DND-41 (cell line): ENCODE measurements at regions not wholly inside any gene's neighbourhood (a gene's known extent, or its start where the extent isn't known, plus 50 kb on each side); places are given as distances from the start of the nearest gene placed in this dataset.

Source experiments
- EZH2 ChIP-seq: IDR thresholded peaks from 3 replicates; pipeline ENCODE4 v1.6.1; 2012; ENCODE audit warnings: borderline replicate concordance, low read depth, mild to moderate bottlenecking, moderate library complexity, low read length, inconsistent platforms; ENCODE audit not compliant: severe bottlenecking
- TF ChIP-seq, protein P1 (sequence below): IDR thresholded peaks from 2 replicates; pipeline ENCODE4 v1.5.1; 2012; ENCODE audit warnings: borderline replicate concordance, low read length, moderate library complexity, mild to moderate bottlenecking; ENCODE audit not compliant: poor library complexity, severe bottlenecking; ENCODE audit errors: extremely low read depth

GRCh38 chr22:27170491-27170890 lies 513.1 kb downstream of the MIAT start:
- TF ChIP-seq, protein P1, sequence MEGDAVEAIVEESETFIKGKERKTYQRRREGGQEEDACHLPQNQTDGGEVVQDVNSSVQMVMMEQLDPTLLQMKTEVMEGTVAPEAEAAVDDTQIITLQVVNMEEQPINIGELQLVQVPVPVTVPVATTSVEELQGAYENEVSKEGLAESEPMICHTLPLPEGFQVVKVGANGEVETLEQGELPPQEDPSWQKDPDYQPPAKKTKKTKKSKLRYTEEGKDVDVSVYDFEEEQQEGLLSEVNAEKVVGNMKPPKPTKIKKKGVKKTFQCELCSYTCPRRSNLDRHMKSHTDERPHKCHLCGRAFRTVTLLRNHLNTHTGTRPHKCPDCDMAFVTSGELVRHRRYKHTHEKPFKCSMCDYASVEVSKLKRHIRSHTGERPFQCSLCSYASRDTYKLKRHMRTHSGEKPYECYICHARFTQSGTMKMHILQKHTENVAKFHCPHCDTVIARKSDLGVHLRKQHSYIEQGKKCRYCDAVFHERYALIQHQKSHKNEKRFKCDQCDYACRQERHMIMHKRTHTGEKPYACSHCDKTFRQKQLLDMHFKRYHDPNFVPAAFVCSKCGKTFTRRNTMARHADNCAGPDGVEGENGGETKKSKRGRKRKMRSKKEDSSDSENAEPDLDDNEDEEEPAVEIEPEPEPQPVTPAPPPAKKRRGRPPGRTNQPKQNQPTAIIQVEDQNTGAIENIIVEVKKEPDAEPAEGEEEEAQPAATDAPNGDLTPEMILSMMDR = no peak
- TF ChIP-seq EZH2 = no peak
